ENCODE measurements at regions not wholly inside any gene's neighbourhood (a gene's known extent, or its start where the extent isn't known, plus 50 kb on each side); places are given as distances from the start of the nearest gene placed in this dataset.

DNA sequence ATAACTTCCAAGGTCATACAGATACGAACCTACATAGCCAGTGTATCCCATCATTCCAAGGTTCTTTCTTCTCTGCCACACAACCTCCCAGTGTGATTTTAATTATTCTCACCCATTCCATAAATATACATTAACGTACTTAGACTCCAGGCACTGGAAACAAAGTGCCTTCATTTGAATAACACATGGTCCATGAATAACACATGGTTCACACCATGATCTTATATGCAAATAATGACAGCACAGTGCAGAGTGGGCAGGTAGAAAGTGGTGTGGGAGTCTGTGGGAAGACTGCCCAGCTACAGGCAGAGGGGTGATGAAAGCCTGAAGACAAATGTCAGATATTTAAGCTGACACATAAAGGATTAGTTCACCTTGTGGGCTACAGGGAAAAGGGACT, 425.2 kb downstream of the HACE1 start:
- H3K4me3 ChIP-seq (ENCODE audit: low read depth, low read length), result no peak overlapping the region
- TF ChIP-seq, protein P1, sequence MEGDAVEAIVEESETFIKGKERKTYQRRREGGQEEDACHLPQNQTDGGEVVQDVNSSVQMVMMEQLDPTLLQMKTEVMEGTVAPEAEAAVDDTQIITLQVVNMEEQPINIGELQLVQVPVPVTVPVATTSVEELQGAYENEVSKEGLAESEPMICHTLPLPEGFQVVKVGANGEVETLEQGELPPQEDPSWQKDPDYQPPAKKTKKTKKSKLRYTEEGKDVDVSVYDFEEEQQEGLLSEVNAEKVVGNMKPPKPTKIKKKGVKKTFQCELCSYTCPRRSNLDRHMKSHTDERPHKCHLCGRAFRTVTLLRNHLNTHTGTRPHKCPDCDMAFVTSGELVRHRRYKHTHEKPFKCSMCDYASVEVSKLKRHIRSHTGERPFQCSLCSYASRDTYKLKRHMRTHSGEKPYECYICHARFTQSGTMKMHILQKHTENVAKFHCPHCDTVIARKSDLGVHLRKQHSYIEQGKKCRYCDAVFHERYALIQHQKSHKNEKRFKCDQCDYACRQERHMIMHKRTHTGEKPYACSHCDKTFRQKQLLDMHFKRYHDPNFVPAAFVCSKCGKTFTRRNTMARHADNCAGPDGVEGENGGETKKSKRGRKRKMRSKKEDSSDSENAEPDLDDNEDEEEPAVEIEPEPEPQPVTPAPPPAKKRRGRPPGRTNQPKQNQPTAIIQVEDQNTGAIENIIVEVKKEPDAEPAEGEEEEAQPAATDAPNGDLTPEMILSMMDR (IDR thresholded peaks at IDR 0.05; ENCODE audit: insufficient read depth, low read depth, low read length, missing control alignments), result no peak
- DNase-seq (ENCODE audit: low read depth), result no peak

DNA sequence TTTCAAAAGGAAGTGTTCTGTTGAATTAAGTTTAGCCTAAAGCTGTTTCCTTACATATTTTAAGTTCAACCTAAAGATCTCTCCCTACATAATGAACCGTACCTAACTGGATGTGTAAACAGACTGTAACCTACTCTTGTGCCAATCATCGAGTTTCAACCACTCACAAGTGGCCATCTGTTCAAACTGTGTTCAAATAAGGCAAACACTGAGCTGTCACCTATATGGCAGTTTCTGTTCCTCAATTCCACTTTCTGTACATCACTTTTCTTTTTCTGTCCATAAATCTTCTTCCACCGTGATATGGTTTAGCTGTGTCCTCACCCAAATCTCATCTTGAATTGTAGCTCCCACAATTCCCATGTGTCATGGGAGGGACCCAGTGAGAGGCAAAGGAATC, 428.6 kb downstream of the HACE1 start:
- TF ChIP-seq, protein P1 (IDR thresholded peaks at IDR 0.05; ENCODE audit: insufficient read depth, low read depth, low read length, missing control alignments), result no peak
- peak; percentile 35 for DNase-seq (ENCODE audit: low read depth)
- H3K4me3 ChIP-seq (ENCODE audit: low read depth, low read length), result no peak overlapping the region

DNA sequence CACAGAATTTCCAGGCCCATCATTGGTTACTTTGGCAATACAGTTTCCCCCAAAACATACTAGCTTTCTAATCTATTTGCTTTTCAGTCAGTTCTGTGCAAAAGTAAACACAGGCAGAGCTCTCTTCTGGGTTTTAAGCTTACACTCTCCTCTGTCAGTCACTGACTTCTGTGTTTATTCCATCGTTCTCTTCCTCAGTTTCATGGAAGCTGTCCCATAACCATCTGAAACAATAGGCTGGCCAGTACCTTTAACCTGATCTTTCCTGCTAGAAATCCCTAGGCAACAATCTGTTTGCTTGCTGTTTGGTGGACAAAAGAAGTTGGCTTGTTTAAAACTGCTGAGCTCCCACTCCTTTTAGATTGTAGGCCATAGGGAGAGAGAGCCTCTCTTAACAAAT, 431.5 kb downstream of the HACE1 start:
- TF ChIP-seq, protein P1 (IDR thresholded peaks at IDR 0.05; ENCODE audit: insufficient read depth, low read depth, low read length, missing control alignments), result no peak
- no peak for DNase-seq (ENCODE audit: low read depth)
- H3K4me3 ChIP-seq (ENCODE audit: low read depth, low read length), result no peak overlapping the region

DNA sequence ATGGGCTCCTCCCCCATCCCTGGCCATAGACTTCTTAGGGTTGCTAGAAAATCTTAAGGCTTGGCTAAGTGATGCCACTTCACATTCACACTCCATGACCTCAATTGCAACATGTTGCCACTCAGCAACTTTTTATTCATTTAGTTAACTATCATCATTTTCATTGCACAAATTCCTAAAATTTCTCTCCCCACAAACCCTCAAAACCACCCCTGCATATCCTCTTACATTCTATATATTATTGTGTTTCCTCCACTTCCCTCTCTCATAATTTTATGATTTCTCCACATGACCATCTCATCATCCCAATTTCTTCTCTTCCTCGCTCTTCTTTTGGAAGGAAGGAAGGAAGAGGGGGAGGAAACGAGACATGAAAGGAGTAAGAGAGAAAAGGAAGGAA, 436.0 kb downstream of the HACE1 start:
- TF ChIP-seq, protein P1 (IDR thresholded peaks at IDR 0.05; ENCODE audit: insufficient read depth, low read depth, low read length, missing control alignments), result no peak
- DNase-seq (ENCODE audit: low read depth), result no peak
- H3K4me3 ChIP-seq (ENCODE audit: low read depth, low read length), result no peak overlapping the region

DNA sequence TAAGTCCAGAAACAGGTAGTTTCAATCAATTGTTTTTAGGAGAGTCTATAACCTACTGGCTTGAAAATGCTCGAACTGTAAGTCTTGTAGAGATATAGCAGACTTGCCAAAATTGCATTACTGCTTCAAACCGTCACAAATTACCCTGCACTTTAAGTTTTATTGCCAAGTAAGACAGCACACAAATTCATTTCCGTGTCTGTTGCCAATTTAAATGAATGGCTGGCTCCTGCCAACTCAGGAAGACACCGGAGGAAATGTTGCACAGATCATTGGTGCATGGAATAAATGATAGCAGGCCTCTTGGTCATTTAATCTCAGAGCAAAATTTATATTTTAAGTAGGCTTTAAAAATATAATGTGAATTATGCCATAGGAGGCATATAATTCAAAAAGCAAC, 438.1 kb downstream of the HACE1 start:
- TF ChIP-seq, protein P1 (IDR thresholded peaks at IDR 0.05; ENCODE audit: insufficient read depth, low read depth, low read length, missing control alignments), result no peak
- H3K4me3 ChIP-seq (ENCODE audit: low read depth, low read length), result no peak overlapping the region
- DNase-seq (ENCODE audit: low read depth), result no peak

DNA sequence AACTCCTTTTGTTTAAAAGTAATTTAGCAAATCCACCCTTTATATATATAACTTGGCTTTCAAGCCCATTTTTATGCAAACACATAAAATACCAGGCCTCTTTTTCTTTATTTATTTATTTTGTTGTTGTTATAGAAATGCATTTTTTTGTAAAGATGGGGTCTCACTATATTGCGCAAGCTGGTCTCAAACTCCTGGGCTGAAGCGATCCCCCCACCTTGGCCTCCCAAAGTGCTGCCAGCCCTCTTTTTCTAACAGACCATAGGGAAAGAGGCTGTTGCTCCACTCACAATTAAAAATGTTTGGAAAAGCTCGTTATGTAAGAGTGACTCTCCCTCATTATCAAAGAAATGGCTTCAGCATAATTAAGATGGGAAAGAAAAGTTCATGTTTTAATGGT, 440.9 kb downstream of the HACE1 start:
- DNase-seq (ENCODE audit: low read depth), result no peak
- TF ChIP-seq, protein P1 (IDR thresholded peaks at IDR 0.05; ENCODE audit: insufficient read depth, low read depth, low read length, missing control alignments), result no peak
- H3K4me3 ChIP-seq (ENCODE audit: low read depth, low read length), result no peak overlapping the region

DNA sequence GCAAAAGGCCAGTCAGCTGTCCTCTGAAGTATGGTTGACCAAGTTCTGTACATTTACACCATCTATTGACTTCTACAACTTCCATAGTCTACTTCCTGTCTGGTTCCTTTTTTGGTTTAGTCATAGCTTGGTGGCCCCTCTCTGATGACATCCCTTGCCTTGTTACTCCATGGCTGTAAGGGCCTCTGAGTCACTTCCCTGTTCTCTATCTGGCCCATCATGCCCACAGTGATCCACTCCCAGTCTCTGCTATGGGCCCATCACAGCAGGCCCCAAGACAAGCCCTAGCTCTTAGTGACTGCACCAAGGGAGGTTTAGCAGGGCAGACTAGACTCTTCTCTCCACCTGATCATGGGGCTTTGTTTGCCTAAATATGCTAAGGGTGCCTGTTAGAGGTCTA, 441.6 kb downstream of the HACE1 start:
- TF ChIP-seq, protein P1 (IDR thresholded peaks at IDR 0.05; ENCODE audit: insufficient read depth, low read depth, low read length, missing control alignments), result no peak

More for the DNA sequence above, 441.6 kb downstream of the HACE1 start:
- no peak overlapping the region for H3K4me3 ChIP-seq (ENCODE audit: low read depth, low read length)
- DNase-seq (ENCODE audit: low read depth), result no peak
